A673 (cell line): ENCODE measurements at regions not wholly inside any gene's neighbourhood (a gene's known extent, or its start where the extent isn't known, plus 50 kb on each side); places are given as distances from the start of the nearest gene placed in this dataset.

Source experiments
- BruUV-seq: library from RNA; stranded (reverse); fragments of 400-500 nt; replicated peaks from 2 replicates; lab custom pipeline; 2021; lab: Mats Ljungman, UMichigan
- CTCF ChIA-PET: fragments of 300-600 bp; sonication (Branson Sonifier 250); formaldehyde crosslinking; loops from one replicate; lab custom pipeline; 2022; ENCODE audit warnings: antibody characterized with exemption; lab: Charles Lee
- POLR2A ChIA-PET: fragments of 300-600 bp; sonication (Branson Sonifier 250); formaldehyde crosslinking; loops from one replicate; lab custom pipeline; 2022; ENCODE audit warnings: antibody characterized with exemption; ENCODE audit not compliant: low non-redundant PET; lab: Charles Lee
- DNase-seq: peaks from one replicate; pipeline ENCODE4 v3.0.0-alpha.2; 2015; ENCODE audit warnings: low spot score
- H3K27ac ChIP-seq: fragments of 200-600 bp; sonication (generic); 2 replicates; pipeline ENCODE4 v1.5.1; 2016; ENCODE audit warnings: mixed run types, low read depth, mild to moderate bottlenecking, mixed read lengths, antibody characterized with exemption, low read length; ENCODE audit not compliant: poor library complexity, severe bottlenecking
- H3K27me3 ChIP-seq: fragments of 200-600 bp; sonication (generic); replicated peaks from 2 replicates; pipeline ENCODE4 v1.6.1; 2017; ENCODE audit warnings: mixed run types, low read depth, mild to moderate bottlenecking, mixed read lengths, antibody characterized with exemption, low read length; ENCODE audit not compliant: insufficient read depth, poor library complexity
- H3K36me3 ChIP-seq: fragments of 200-600 bp; sonication (generic); 2 replicates; pipeline ENCODE4 v1.6.1; 2016; ENCODE audit warnings: mixed run types, mild to moderate bottlenecking, mixed read lengths, antibody characterized with exemption, low read length; ENCODE audit not compliant: insufficient read depth, poor library complexity, severe bottlenecking
- H3K4me1 ChIP-seq: fragments of 200-600 bp; sonication (generic); 2 replicates; pipeline ENCODE4 v1.6.1; 2017; ENCODE audit warnings: mixed run types, mild to moderate bottlenecking, mixed read lengths, antibody characterized with exemption, low read length; ENCODE audit not compliant: insufficient read depth, poor library complexity, severe bottlenecking
- H3K4me3 ChIP-seq: fragments of 200-600 bp; sonication (generic); 2 replicates; pipeline ENCODE4 v1.5.1; 2016; ENCODE audit warnings: low read depth, mixed run types, mild to moderate bottlenecking, mixed read lengths, low read length; ENCODE audit not compliant: poor library complexity, severe bottlenecking
- H3K9me3 ChIP-seq: fragments of 200-600 bp; sonication (generic); 2 replicates; pipeline ENCODE4 v1.6.1; 2016; ENCODE audit warnings: mixed run types, low read depth, mild to moderate bottlenecking, mixed read lengths, antibody characterized with exemption, low read length; ENCODE audit not compliant: poor library complexity, severe bottlenecking
- EZH2 ChIP-seq: fragments of 200-600 bp; sonication (generic); IDR thresholded peaks from 2 replicates; pipeline ENCODE4 v1.6.1; 2017; ENCODE audit warnings: borderline replicate concordance, low read depth, mild to moderate bottlenecking, mixed read lengths, antibody characterized with exemption, low read length; ENCODE audit not compliant: poor library complexity, severe bottlenecking
- intact Hi-C: fragments of 100-400 bp; cut with micrococcal nuclease; formaldehyde crosslinking; loops from one replicate; pipeline ENCODE4 v1.10.0; 2022; ENCODE audit not compliant: unreplicated experiment
- TF ChIP-seq, protein P1 (sequence below): fragments of 300-800, 200-600 bp; sonication (generic); conservative IDR thresholded peaks from 2 replicates; pipeline ENCODE4 v1.5.1; 2017; ENCODE audit warnings: low read depth, mild to moderate bottlenecking, antibody characterized with exemption, low read length, moderate library complexity, mixed read lengths

DNA sequence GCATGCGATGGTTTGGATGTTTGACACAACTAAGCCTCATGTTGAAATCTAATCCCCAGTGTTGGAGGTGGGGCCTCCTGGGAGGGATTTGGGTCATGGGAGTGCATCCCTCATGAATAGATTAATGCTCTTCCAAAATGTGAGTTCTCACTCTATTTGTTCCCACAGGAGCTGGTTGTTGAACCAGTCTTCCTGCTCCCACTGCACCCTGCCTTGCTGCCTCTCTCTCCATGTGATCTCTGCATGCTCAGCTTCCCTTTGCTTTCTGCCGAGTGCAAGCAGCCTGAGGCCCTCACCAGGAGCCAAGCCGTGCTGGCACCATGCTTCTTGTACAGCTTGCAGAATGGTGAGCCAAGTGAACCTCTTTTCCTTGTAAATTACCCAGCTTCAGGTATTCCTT is 206.8 kb downstream of the VAPA start:
- TF ChIP-seq, protein P1, sequence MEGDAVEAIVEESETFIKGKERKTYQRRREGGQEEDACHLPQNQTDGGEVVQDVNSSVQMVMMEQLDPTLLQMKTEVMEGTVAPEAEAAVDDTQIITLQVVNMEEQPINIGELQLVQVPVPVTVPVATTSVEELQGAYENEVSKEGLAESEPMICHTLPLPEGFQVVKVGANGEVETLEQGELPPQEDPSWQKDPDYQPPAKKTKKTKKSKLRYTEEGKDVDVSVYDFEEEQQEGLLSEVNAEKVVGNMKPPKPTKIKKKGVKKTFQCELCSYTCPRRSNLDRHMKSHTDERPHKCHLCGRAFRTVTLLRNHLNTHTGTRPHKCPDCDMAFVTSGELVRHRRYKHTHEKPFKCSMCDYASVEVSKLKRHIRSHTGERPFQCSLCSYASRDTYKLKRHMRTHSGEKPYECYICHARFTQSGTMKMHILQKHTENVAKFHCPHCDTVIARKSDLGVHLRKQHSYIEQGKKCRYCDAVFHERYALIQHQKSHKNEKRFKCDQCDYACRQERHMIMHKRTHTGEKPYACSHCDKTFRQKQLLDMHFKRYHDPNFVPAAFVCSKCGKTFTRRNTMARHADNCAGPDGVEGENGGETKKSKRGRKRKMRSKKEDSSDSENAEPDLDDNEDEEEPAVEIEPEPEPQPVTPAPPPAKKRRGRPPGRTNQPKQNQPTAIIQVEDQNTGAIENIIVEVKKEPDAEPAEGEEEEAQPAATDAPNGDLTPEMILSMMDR = no peak
- TF ChIP-seq EZH2 = no peak
- intact Hi-C loops = no loop called here
- Histone ChIP-seq H3K4me3 (no peak overlapping the region), H3K4me1 (peaks cover 34% of the 10 kb centered on the region), H3K27me3 (no peaks in the 10 kb centered on the region), H3K9me3 (peaks cover 9% of the 10 kb centered on the region), H3K27ac (peak overlapping the region; percentile 15), H3K36me3 (peaks cover 3% of the 10 kb centered on the region)
- POLR2A ChIA-PET = no interaction called here
- no TSS peak for BruUV-seq
- DNase-seq = peak; percentile 83
- CTCF ChIA-PET = no interaction called here

DNA sequence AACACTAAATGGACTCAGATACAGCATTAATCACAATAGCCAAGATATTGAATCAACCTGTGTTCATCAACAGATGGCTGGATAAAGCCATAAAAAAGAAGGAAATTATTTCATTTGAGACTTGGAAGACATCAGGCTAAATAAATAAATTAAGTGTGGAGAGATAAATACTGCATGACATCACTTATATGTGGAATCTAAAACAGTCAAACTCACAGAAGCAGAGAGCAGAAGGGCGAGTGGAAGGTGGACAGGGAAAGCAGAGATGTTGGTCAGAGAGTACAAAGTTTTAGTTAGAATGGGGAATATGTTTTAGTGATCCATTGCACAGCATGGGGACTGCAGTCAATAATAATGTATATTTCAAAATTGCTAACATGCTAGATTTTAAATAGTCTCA is 207.2 kb downstream of the VAPA start:
- no TSS peak for BruUV-seq
- intact Hi-C loops = no loop called here

DNA sequence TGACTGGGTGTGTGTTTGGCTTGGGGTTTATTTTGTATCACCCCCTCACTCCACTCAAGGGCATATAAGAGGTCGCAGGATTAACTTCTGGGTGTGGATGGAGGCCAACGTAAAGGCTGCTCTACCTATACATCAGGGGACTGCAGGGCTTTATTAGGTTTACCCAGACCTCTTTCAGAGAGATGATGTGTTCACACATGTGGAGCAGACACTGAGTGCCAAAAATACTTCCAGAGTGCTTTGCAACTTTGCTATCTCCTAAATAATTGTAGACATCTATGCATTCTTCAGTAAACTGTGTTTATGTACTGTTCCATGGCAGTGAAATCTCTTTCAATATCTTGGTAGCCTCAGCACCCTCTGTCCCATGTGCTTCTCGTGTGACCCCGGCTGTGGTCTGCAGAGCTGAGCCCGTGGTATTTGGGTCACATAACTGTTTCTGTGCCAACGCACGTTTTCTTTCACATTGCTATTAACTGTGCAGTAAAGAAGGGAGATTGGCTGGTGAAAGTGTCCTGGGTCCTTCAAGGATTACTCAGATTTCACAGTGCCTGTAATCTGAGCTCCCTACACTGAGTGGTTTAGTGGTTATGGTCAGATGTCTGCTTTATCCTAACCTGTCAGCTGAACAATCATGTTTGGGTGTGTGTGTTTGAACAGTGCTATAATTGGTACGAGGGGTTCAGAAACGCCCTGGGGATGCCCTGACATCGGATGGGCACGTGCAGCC is 208.1 kb downstream of the VAPA start:
- intact Hi-C loops = no loop called here
- no peak overlapping the region for H3K4me3 ChIP-seq
- peaks cover 34% of the 10 kb centered on the region for H3K4me1 ChIP-seq
- no peak overlapping the region for H3K27ac ChIP-seq
- no peak for TF ChIP-seq EZH2
- TF ChIP-seq, protein P1 = no peak
- H3K9me3 ChIP-seq = peaks cover 9% of the 10 kb centered on the region
- no TSS peak for BruUV-seq
- H3K27me3 ChIP-seq = no peaks in the 10 kb centered on the region
- ChIA-PET CTCF (no interaction called here), POLR2A (no interaction called here)
- DNase-seq = peak; percentile 21
- peaks cover 3% of the 10 kb centered on the region for H3K36me3 ChIP-seq

More for the DNA sequence above, 207.2 kb downstream of the VAPA start:
- no peak for TF ChIP-seq EZH2
- TF ChIP-seq, protein P1 = no peak
- Histone ChIP-seq H3K27ac (peak overlapping the region; percentile 15), H3K36me3 (peaks cover 3% of the 10 kb centered on the region), H3K4me3 (no peak overlapping the region), H3K27me3 (no peaks in the 10 kb centered on the region), H3K4me1 (peaks cover 34% of the 10 kb centered on the region), H3K9me3 (peaks cover 9% of the 10 kb centered on the region)
- POLR2A ChIA-PET = no interaction called here
- CTCF ChIA-PET = no interaction called here
- DNase-seq = no peak
